DOHH2 (cell line): ENCODE measurements at regions not wholly inside any gene's neighbourhood (a gene's known extent, or its start where the extent isn't known, plus 50 kb on each side); places are given as distances from the start of the nearest gene placed in this dataset.

Source experiments
- H3F3A ChIP-seq: fragments of 200-600 bp; sonication (generic), shearing (Covaris generic); 2 replicates; pipeline ENCODE4 v1.6.0; 2016; ENCODE audit warnings: antibody characterized with exemption, mild to moderate bottlenecking; ENCODE audit not compliant: control insufficient read depth, insufficient read depth
- H3K27ac ChIP-seq: fragments of 200-600 bp; sonication (generic); 2 replicates; pipeline ENCODE4 v1.5.1; 2014; ENCODE audit warnings: low read depth, mild to moderate bottlenecking, low read length, moderate library complexity
- H3K27me3 ChIP-seq: fragments of 200-600 bp; sonication (generic); 2 replicates; pipeline ENCODE4 v1.6.1; 2014; ENCODE audit warnings: mild to moderate bottlenecking, low read length, mixed read lengths; ENCODE audit not compliant: control insufficient read depth
- H3K36me3 ChIP-seq: fragments of 200-600 bp; sonication (generic); 2 replicates; pipeline ENCODE4 v1.6.1; 2014; ENCODE audit warnings: mild to moderate bottlenecking, low read length, moderate library complexity, mixed read lengths; ENCODE audit not compliant: control insufficient read depth
- H3K4me1 ChIP-seq: fragments of 200-600 bp; sonication (generic); 2 replicates; pipeline ENCODE4 v1.6.1; 2014; ENCODE audit warnings: mild to moderate bottlenecking, low read length, mixed read lengths; ENCODE audit not compliant: control insufficient read depth
- H3K4me2 ChIP-seq: fragments of 200-600 bp; sonication (generic); 2 replicates; pipeline ENCODE4 v1.6.0; 2014; ENCODE audit warnings: mild to moderate bottlenecking, low read length, moderate library complexity
- H3K4me3 ChIP-seq: fragments of 200-600 bp; sonication (generic); 2 replicates; pipeline ENCODE4 v1.5.1; 2014; ENCODE audit warnings: mild to moderate bottlenecking, low read length, mixed read lengths
- H3K79me2 ChIP-seq: fragments of 200-600 bp; sonication (generic); 2 replicates; pipeline ENCODE4 v1.6.1; 2014; ENCODE audit warnings: mild to moderate bottlenecking, low read length, mixed read lengths; ENCODE audit not compliant: control insufficient read depth
- H3K9me2 ChIP-seq: fragments of 200-600 bp; sonication (generic); replicated peaks from 2 replicates; pipeline ENCODE4 v1.6.1; 2014; ENCODE audit warnings: mild to moderate bottlenecking, low read length, mixed read lengths; ENCODE audit not compliant: control insufficient read depth
- H3K9me3 ChIP-seq: fragments of 200-600 bp; sonication (generic); 2 replicates; pipeline ENCODE4 v1.6.1; 2014; ENCODE audit warnings: antibody characterized with exemption, low read length, mixed read lengths; ENCODE audit not compliant: control insufficient read depth, insufficient read depth
- H4K20me1 ChIP-seq: fragments of 200-600 bp; sonication (generic); 2 replicates; pipeline ENCODE4 v1.6.0; 2014; ENCODE audit warnings: low read depth, mild to moderate bottlenecking, antibody characterized with exemption, low read length, moderate library complexity; ENCODE audit not compliant: control insufficient read depth, insufficient read depth
- EZH2phosphoT487 ChIP-seq: fragments of 200-600 bp; sonication (generic); IDR thresholded peaks from 2 replicates; pipeline ENCODE4 v1.6.1; 2017; ENCODE audit warnings: borderline replicate concordance, mild to moderate bottlenecking, antibody characterized with exemption, low read length, moderate library complexity, mixed read lengths
- TF ChIP-seq, protein P1 (sequence below): fragments of 200-600 bp; sonication (generic); IDR thresholded peaks from one replicate; pipeline ENCODE4 v1.5.1; 2014; ENCODE audit warnings: antibody characterized with exemption, mild to moderate bottlenecking, low read depth, low read length; ENCODE audit not compliant: poor library complexity, severe bottlenecking

DNA sequence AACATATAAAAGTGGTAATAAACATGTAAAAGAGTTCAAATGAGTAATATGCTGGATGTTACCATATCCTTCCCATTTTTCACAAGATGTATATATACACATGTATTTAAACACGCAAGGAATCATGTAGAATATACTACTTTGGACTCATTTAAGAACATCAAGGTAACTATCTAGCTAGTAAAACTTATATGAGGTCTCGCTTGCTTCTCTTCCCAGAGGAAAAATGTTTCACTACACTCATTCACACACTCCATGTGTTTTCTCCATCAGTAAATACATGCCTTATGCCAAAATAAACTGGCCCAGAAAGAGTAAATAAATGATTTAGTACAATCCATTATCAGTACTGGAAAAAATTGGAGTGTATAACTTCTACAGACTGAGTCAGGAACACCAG is 229.2 kb upstream of the MME start:
- H3K4me1 ChIP-seq = no peaks in the 10 kb centered on the region
- H3K27me3 ChIP-seq = no peaks in the 10 kb centered on the region
- H3K4me3 ChIP-seq = no peak overlapping the region
- TF ChIP-seq, protein P1, sequence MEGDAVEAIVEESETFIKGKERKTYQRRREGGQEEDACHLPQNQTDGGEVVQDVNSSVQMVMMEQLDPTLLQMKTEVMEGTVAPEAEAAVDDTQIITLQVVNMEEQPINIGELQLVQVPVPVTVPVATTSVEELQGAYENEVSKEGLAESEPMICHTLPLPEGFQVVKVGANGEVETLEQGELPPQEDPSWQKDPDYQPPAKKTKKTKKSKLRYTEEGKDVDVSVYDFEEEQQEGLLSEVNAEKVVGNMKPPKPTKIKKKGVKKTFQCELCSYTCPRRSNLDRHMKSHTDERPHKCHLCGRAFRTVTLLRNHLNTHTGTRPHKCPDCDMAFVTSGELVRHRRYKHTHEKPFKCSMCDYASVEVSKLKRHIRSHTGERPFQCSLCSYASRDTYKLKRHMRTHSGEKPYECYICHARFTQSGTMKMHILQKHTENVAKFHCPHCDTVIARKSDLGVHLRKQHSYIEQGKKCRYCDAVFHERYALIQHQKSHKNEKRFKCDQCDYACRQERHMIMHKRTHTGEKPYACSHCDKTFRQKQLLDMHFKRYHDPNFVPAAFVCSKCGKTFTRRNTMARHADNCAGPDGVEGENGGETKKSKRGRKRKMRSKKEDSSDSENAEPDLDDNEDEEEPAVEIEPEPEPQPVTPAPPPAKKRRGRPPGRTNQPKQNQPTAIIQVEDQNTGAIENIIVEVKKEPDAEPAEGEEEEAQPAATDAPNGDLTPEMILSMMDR = no peak
- TF ChIP-seq EZH2phosphoT487 = no peak
- no peaks in the 10 kb centered on the region for H3K79me2 ChIP-seq
- H3K36me3 ChIP-seq = no peaks in the 10 kb centered on the region
- no peak overlapping the region for H3K4me2 ChIP-seq
- no peaks in the 10 kb centered on the region for H3F3A ChIP-seq
- no peaks in the 10 kb centered on the region for H4K20me1 ChIP-seq
- H3K9me3 ChIP-seq = no peaks in the 10 kb centered on the region
- H3K27ac ChIP-seq = no peak overlapping the region
- H3K9me2 ChIP-seq = no peaks in the 10 kb centered on the region

DNA sequence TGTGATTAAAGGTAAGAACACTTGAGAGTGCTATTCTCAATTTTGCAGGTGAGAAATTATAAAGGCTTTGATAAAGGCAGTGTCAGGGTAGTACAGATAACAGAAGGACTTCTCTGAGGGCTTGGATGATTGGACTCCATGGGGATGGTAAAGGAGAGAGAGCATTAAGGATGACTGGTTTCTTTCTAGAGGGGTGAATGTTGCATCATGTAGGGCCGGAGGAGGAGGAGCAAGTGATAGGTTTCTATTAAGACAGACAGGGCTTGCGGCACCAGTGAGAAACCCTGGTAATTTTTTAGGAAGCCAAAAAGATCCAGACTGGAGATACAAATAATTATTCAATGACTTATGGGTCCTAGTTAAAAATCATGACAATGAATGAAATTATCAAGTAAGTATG is 230.7 kb upstream of the MME start:
- Histone ChIP-seq H3K9me3 (no peaks in the 10 kb centered on the region), H3K4me1 (peaks cover 7% of the 10 kb centered on the region), H3K4me2 (no peak overlapping the region), H3K27ac (no peak overlapping the region), H3K9me2 (no peaks in the 10 kb centered on the region), H3K4me3 (no peak overlapping the region), H3F3A (no peaks in the 10 kb centered on the region), H4K20me1 (no peaks in the 10 kb centered on the region), H3K36me3 (no peaks in the 10 kb centered on the region), H3K79me2 (no peaks in the 10 kb centered on the region), H3K27me3 (no peaks in the 10 kb centered on the region)
- TF ChIP-seq EZH2phosphoT487 = no peak
- TF ChIP-seq, protein P1 = no peak

DNA sequence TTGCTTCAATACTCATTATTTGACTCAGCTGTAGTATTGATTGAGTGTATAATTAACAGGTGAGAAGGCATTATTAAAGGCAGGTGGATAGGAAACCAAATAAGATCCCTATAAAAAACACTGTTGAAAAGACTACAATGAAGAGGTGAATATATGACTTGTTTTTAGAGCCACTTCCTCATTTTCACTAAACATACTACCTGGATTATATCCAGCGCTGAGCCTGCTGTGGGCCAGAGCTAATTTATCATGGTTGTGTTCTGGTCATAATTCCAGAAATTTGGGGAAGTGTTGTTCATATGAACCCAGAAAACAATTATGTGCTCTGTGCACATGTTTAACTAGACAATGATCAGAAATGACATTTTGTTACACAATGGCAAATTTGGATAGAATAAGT is 235.3 kb upstream of the MME start:
- no peaks in the 10 kb centered on the region for H3K36me3 ChIP-seq
- TF ChIP-seq, protein P1 = no peak
- no peak for TF ChIP-seq EZH2phosphoT487

DNA sequence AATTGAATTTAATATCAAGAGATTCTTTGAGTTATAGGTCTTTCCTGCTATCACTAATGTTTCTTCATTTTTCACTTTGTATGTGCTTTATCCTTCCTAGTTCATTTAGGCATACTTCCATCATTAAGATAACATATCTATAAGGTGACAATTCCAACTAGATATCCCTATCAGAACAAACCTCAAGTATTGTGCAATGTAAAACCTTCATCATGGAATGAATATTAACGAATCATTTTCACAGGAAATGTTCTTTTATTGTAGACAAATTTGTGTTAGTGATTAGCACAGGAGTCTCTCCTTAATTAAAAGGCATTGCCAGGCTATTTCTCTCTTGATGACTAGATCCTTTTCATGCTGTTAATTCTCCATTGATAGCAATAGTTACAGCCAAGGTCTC is 236.5 kb upstream of the MME start:
- Histone ChIP-seq H3K36me3 (no peaks in the 10 kb centered on the region), H3K9me2 (no peaks in the 10 kb centered on the region)
- TF ChIP-seq, protein P1 = no peak
- no peak for TF ChIP-seq EZH2phosphoT487

More for the DNA sequence above, 235.3 kb upstream of the MME start:
- no peaks in the 10 kb centered on the region for H3K9me2 ChIP-seq
- H4K20me1 ChIP-seq = no peaks in the 10 kb centered on the region
- H3K27me3 ChIP-seq = no peaks in the 10 kb centered on the region
- H3K27ac ChIP-seq = no peak overlapping the region
- H3K4me1 ChIP-seq = peaks cover 7% of the 10 kb centered on the region
- no peak overlapping the region for H3K4me3 ChIP-seq
- H3F3A ChIP-seq = no peaks in the 10 kb centered on the region
- no peaks in the 10 kb centered on the region for H3K9me3 ChIP-seq
- H3K4me2 ChIP-seq = no peak overlapping the region
- H3K79me2 ChIP-seq = no peaks in the 10 kb centered on the region

More for the DNA sequence above, 236.5 kb upstream of the MME start:
- Histone ChIP-seq H4K20me1 (no peaks in the 10 kb centered on the region), H3K4me1 (peaks cover 7% of the 10 kb centered on the region), H3K79me2 (no peaks in the 10 kb centered on the region), H3F3A (no peaks in the 10 kb centered on the region), H3K27me3 (no peaks in the 10 kb centered on the region), H3K4me3 (no peak overlapping the region), H3K4me2 (no peak overlapping the region), H3K27ac (no peak overlapping the region), H3K9me3 (no peaks in the 10 kb centered on the region)
